Trophoblast cell (in vitro differentiated cells and primary cell): ENCODE measurements at regions not wholly inside any gene's neighbourhood (a gene's known extent, or its start where the extent isn't known, plus 50 kb on each side); places are given as distances from the start of the nearest gene placed in this dataset.

Experiments used
- DNase-seq, 2 donors: peaks; one replicate each; pipeline ENCODE4 v3.0.0-alpha.2; 2016
- H2AFZ ChIP-seq: 2 replicates; pipeline ENCODE4 v1.6.1; 2013; ENCODE audit warnings: low read length, moderate library complexity, mild to moderate bottlenecking; ENCODE audit not compliant: insufficient read depth, poor library complexity
- H2AK5ac ChIP-seq: 2 replicates; pipeline ENCODE4 v1.6.1; 2013; ENCODE audit warnings: mild to moderate bottlenecking, low read length
- H2BK120ac ChIP-seq: 2 replicates; pipeline ENCODE4 v1.6.1; 2013; ENCODE audit warnings: low read length, mild to moderate bottlenecking, moderate library complexity; ENCODE audit not compliant: insufficient read depth, poor library complexity
- H2BK12ac ChIP-seq: 2 replicates; pipeline ENCODE4 v1.6.1; 2013; ENCODE audit warnings: mild to moderate bottlenecking, low read length, moderate library complexity
- H2BK5ac ChIP-seq: 2 replicates; pipeline ENCODE4 v1.6.1; 2013; ENCODE audit warnings: low read length, low read depth, moderate library complexity, mild to moderate bottlenecking; ENCODE audit not compliant: poor library complexity
- H3K14ac ChIP-seq: 2 replicates; pipeline ENCODE4 v1.6.1; 2013; ENCODE audit warnings: mild to moderate bottlenecking, low read length
- H3K18ac ChIP-seq: 2 replicates; pipeline ENCODE4 v1.6.1; 2013; ENCODE audit warnings: mild to moderate bottlenecking, low read length
- H3K23ac ChIP-seq: 2 replicates; pipeline ENCODE4 v1.6.1; 2013; ENCODE audit warnings: low read length
- H3K27ac ChIP-seq: 2 replicates; pipeline ENCODE4 v1.5.1; 2013; ENCODE audit warnings: low read depth, mild to moderate bottlenecking, inconsistent platforms, low read length, moderate library complexity
- H3K27me3 ChIP-seq: 2 replicates; pipeline ENCODE4 v1.6.1; 2013; ENCODE audit warnings: inconsistent platforms, mild to moderate bottlenecking, low read length, moderate library complexity; ENCODE audit not compliant: insufficient read depth
- H3K36me3 ChIP-seq, 2 experiments: 1 replicate in 1 of 2; 2 replicates in 1 of 2; pipeline ENCODE4 v1.6.1; 2013; ENCODE audit warnings: low read length in 2 of 2, mild to moderate bottlenecking in 2 of 2, moderate library complexity in 1 of 2; ENCODE audit not compliant: insufficient read depth in 2 of 2, control insufficient read depth in 1 of 2
- H3K4ac ChIP-seq: 2 replicates; pipeline ENCODE4 v1.6.1; 2013; ENCODE audit warnings: low read depth, mild to moderate bottlenecking, low read length, moderate library complexity
- H3K4me1 ChIP-seq, 2 experiments: 1 replicate in 1 of 2; 2 replicates in 1 of 2; pipeline ENCODE4 v1.6.1; 2013; ENCODE audit warnings: low read length in 2 of 2, mild to moderate bottlenecking in 2 of 2, moderate library complexity in 1 of 2; ENCODE audit not compliant: insufficient read depth in 2 of 2, control insufficient read depth in 1 of 2
- H3K4me2 ChIP-seq: 2 replicates; pipeline ENCODE4 v1.6.1; 2013; ENCODE audit warnings: inconsistent platforms, mild to moderate bottlenecking, low read length, moderate library complexity
- H3K4me3 ChIP-seq: 2 replicates; pipeline ENCODE4 v1.5.1; 2013; ENCODE audit warnings: mild to moderate bottlenecking, low read depth, low read length, inconsistent platforms
- H3K79me1 ChIP-seq: one replicate; pipeline ENCODE4 v1.6.1; 2013; ENCODE audit warnings: low read length
- H3K79me2 ChIP-seq: 2 replicates; pipeline ENCODE4 v1.6.1; 2013; ENCODE audit warnings: low read length, mild to moderate bottlenecking; ENCODE audit not compliant: control insufficient read depth, insufficient read depth, poor library complexity
- H3K9ac ChIP-seq: 2 replicates; pipeline ENCODE4 v1.6.1; 2013; ENCODE audit warnings: mild to moderate bottlenecking, low read length
- H3K9me3 ChIP-seq: 2 replicates; pipeline ENCODE4 v1.6.1; 2013; ENCODE audit warnings: low read depth, mild to moderate bottlenecking, control low read depth, inconsistent platforms, low read length; ENCODE audit not compliant: insufficient read depth
- H4K12ac ChIP-seq: 2 replicates; pipeline ENCODE4 v1.6.1; 2013; ENCODE audit warnings: low read depth, mild to moderate bottlenecking, low read length, moderate library complexity
- H4K8ac ChIP-seq: 2 replicates; pipeline ENCODE4 v1.6.1; 2013; ENCODE audit warnings: low read depth, mild to moderate bottlenecking, low read length, moderate library complexity
- H4K91ac ChIP-seq: one replicate; pipeline ENCODE4 v1.6.1; 2013; ENCODE audit warnings: low read depth, mild to moderate bottlenecking, low read length, moderate library complexity
- WGBS: extraction: QIAGEN DNeasy Blood & Tissue Kit; methylation state at CpG from one replicate; pipeline ENCODE4 v1.1.7; 2013; ENCODE audit warnings: missing lambda C conversion rate; ENCODE audit not compliant: insufficient read length, insufficient coverage; ENCODE audit errors: extremely low coverage; 5-methylcytosine and 5-hydroxymethylcytosine counted together

GRCh38 chr18:55853268-55853667 lies 265.3 kb upstream of the TCF4 start:
- Histone ChIP-seq H3K4me2 (no peak overlapping the region), H3K79me1 (peaks cover 34% of the 10 kb centered on the region), H4K91ac (peak overlapping the region; percentile 11), H4K12ac (no peak overlapping the region), H4K8ac (no peak overlapping the region), H3K36me3 (no peaks in the 10 kb centered on the region), H3K4ac (no peak overlapping the region), H3K27ac (no peak overlapping the region), H3K18ac (no peak overlapping the region), H2AK5ac (no peak overlapping the region), H3K27me3 (no peaks in the 10 kb centered on the region), H2BK5ac (no peak overlapping the region), H3K79me2 (peaks cover 4% of the 10 kb centered on the region), H3K9me3 (no peaks in the 10 kb centered on the region), H2BK12ac (peak overlapping the region; percentile 1), H3K23ac (no peak overlapping the region), H3K4me3 (no peak overlapping the region), H2AFZ (no peak overlapping the region), H3K4me1 (peaks cover 15 to 25% of the 10 kb centered on the region in 2 experiments), H3K14ac (no peak overlapping the region), H3K9ac (no peak overlapping the region), H2BK120ac (peak overlapping the region; percentile 6)
- WGBS: no CpG with 5 or more reads among the region's 3 CpGs
- DNase-seq: no peak

DNA sequence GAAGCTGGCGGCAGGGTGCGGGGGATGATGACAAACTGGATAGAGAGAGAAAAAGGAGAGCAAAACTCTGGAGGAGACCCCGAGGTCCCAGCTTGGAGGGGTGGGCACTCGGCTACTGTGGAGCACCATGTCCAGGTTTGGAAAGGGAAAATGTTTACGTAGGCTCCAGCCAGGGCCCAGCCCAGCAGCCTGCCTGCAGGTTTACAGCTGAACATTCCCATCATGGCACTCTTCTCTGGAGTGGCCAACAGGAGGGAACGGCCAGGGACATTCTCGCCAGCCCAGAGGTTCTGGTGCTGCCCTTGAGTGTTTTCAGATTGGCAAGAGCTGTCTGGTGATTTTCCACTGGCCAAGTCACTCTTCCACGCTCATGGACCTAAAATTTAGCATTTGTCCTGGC lies 262.9 kb upstream of the TCF4 start:
- no peak for DNase-seq
- no peaks in the 10 kb centered on the region for H3K36me3 ChIP-seq
- H3K4me1 ChIP-seq: peaks cover 12 to 18% of the 10 kb centered on the region in 2 experiments
- peak overlapping the region; percentile 66 for H2BK5ac ChIP-seq
- peak overlapping the region; percentile 89 for H3K18ac ChIP-seq
- no peak overlapping the region for H3K4me3 ChIP-seq
- WGBS: no CpG with 5 or more reads among the region's 8 CpGs
- no peaks in the 10 kb centered on the region for H3K9me3 ChIP-seq
- H4K91ac ChIP-seq: peak overlapping the region; percentile 38
- no peak overlapping the region for H3K23ac ChIP-seq
- no peak overlapping the region for H2AFZ ChIP-seq
- H2AK5ac ChIP-seq: peak overlapping the region; percentile 84
- no peak overlapping the region for H3K9ac ChIP-seq
- H4K8ac ChIP-seq: peak overlapping the region; percentile 67
- H3K14ac ChIP-seq: peak overlapping the region; percentile 57
- H4K12ac ChIP-seq: no peak overlapping the region
- H3K79me1 ChIP-seq: peaks cover 31% of the 10 kb centered on the region
- H3K79me2 ChIP-seq: peaks cover 4% of the 10 kb centered on the region
- no peak overlapping the region for H3K4me2 ChIP-seq
- peak overlapping the region; percentile 1 for H3K4ac ChIP-seq
- H3K27ac ChIP-seq: peak overlapping the region; percentile 60
- peak overlapping the region; percentile 94 for H2BK12ac ChIP-seq
- H3K27me3 ChIP-seq: no peaks in the 10 kb centered on the region
- H2BK120ac ChIP-seq: peak overlapping the region; percentile 89

- no peak overlapping the region for H3K4ac ChIP-seq
- no peaks in the 10 kb centered on the region for H3K36me3 ChIP-seq
- no peak overlapping the region for H2BK5ac ChIP-seq
- H3K9ac ChIP-seq: no peak overlapping the region
- H3K9me3 ChIP-seq: no peaks in the 10 kb centered on the region
- no peak overlapping the region for H3K27ac ChIP-seq
- no peaks in the 10 kb centered on the region for H3K27me3 ChIP-seq
- no CpG with 5 or more reads among the region's 1 CpG for WGBS
- no peak overlapping the region for H2BK12ac ChIP-seq
- H3K79me2 ChIP-seq: no peaks in the 10 kb centered on the region
- H3K4me3 ChIP-seq: no peak overlapping the region
- H3K4me2 ChIP-seq: no peak overlapping the region
- no peak overlapping the region for H3K14ac ChIP-seq
- H3K4me1 ChIP-seq: peaks cover 7 to 12% of the 10 kb centered on the region in 2 experiments
- no peak overlapping the region for H3K23ac ChIP-seq
- H4K8ac ChIP-seq: no peak overlapping the region
- no peak overlapping the region for H4K12ac ChIP-seq
- no peak overlapping the region for H3K18ac ChIP-seq
- peak overlapping the region; percentile 51 for H2AK5ac ChIP-seq
- H4K91ac ChIP-seq: no peak overlapping the region
- H2AFZ ChIP-seq: no peak overlapping the region
- no peak for DNase-seq
- H2BK120ac ChIP-seq: no peak overlapping the region
- peaks cover 19% of the 10 kb centered on the region for H3K79me1 ChIP-seq
Measured at GRCh38 chr18:55849391-55849790, 261.4 kb upstream of the TCF4 start.

GRCh38 chr18:55847960-55848359 lies 260.0 kb upstream of the TCF4 start:
- Histone ChIP-seq H3K4ac (no peak overlapping the region), H3K18ac (no peak overlapping the region), H3K9ac (no peak overlapping the region), H3K36me3 (no peaks in the 10 kb centered on the region), H2AK5ac (no peak overlapping the region), H3K79me2 (no peaks in the 10 kb centered on the region), H2BK12ac (no peak overlapping the region), H3K23ac (no peak overlapping the region), H3K4me2 (no peak overlapping the region), H3K4me3 (no peak overlapping the region), H3K79me1 (peaks cover 14% of the 10 kb centered on the region), H3K27me3 (no peaks in the 10 kb centered on the region), H4K91ac (peak overlapping the region; percentile 42), H3K14ac (no peak overlapping the region), H2BK120ac (no peak overlapping the region), H2BK5ac (no peak overlapping the region), H4K8ac (no peak overlapping the region), H3K4me1 (peaks cover 7 to 13% of the 10 kb centered on the region in 2 experiments), H3K27ac (no peak overlapping the region), H4K12ac (no peak overlapping the region), H2AFZ (no peak overlapping the region), H3K9me3 (no peaks in the 10 kb centered on the region)
- DNase-seq: no peak
- no CpG with 5 or more reads among the region's 3 CpGs for WGBS
